ENCODE measurements at regions not wholly inside any gene's neighbourhood (a gene's known extent, or its start where the extent isn't known, plus 50 kb on each side); places are given as distances from the start of the nearest gene placed in this dataset.

DNA sequence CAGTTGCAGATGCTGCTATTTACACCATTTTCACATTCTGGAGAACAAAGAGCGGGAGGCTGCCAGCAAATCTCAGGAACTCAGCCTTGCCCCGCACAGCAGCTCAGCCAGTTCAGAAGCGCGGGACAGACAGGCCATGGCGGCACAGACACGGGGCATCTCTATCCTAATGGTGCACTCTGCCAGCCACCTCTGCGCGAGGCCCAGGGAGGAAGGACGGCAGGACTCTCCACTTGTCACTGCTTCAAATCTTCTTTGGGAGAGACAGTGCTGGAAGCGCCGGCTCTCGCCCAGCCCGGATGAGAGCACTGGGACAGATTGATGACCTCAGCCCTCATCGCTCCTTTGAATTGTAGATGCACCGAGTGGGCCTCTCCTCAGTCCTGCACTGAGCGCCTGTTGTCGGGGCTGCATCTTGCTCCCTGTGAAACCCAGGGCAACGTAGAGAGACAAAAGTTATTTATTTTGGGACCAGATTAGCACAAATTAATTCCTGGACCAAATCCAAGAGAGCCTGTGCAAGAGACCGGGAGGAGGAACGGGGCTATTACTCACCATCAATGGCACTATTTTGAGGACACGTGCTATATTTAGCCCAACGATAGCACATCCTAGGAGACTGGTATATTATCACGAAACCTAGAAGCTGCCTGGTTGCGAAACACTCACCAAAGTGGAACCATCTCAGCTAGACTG, 211.4 kb upstream of the SMIM21 start:
- DNase-seq (ENCODE audit: low spot score), result no peak
- Histone ChIP-seq H3K27me3 (replicated peaks; ENCODE audit: insufficient read depth) (no peaks in the 10 kb centered on the region), H3K9me3 (no peaks in the 10 kb centered on the region), H3K36me3 (no peaks in the 10 kb centered on the region), H3K27ac (no peak overlapping the region), H3K4me1 (ENCODE audit: control insufficient read depth in 1 of 2, low read depth in 2 of 2) (peaks cover 13 to 20% of the 10 kb centered on the region in 2 donors), H3K4me3 (peak overlapping the region; percentile 54)
- ATAC-seq (ENCODE audit: insufficient number of reproducible peaks, low FRiP score, low read depth), result peak; percentile 14
- TF ChIP-seq, protein P1, sequence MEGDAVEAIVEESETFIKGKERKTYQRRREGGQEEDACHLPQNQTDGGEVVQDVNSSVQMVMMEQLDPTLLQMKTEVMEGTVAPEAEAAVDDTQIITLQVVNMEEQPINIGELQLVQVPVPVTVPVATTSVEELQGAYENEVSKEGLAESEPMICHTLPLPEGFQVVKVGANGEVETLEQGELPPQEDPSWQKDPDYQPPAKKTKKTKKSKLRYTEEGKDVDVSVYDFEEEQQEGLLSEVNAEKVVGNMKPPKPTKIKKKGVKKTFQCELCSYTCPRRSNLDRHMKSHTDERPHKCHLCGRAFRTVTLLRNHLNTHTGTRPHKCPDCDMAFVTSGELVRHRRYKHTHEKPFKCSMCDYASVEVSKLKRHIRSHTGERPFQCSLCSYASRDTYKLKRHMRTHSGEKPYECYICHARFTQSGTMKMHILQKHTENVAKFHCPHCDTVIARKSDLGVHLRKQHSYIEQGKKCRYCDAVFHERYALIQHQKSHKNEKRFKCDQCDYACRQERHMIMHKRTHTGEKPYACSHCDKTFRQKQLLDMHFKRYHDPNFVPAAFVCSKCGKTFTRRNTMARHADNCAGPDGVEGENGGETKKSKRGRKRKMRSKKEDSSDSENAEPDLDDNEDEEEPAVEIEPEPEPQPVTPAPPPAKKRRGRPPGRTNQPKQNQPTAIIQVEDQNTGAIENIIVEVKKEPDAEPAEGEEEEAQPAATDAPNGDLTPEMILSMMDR (IDR thresholded peaks at IDR 0.05), result no peak

DNA sequence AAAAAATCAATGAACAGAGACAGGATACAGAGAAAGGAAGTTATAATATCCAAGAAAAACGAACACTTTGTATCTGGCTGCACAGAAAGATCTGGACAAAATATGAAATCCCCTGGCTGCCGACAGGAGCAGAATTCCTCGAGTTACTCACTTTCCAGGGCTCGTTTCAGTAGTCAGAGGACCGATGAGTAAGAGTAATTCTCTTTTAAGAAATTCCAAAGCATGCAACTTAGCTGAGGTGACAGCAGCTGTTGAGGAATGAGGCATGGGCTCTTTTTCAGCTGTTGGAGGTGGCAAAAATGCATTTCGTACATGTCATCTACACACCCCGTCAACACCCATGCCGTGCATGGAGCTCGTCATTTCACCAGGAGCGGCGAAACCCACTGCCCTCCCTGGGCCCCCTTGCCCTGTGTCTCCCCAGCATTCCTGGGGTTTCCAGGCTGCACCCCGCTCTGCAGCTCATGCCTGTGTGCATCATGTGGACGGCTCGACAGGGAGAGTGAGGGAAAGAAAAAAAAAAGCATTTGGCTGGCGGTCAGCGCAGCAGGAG, 210.8 kb upstream of the SMIM21 start:
- Histone ChIP-seq H3K9me3 (no peaks in the 10 kb centered on the region), H3K4me1 (ENCODE audit: control insufficient read depth in 1 of 2, low read depth in 2 of 2) (peaks cover 13 to 20% of the 10 kb centered on the region in 2 donors), H3K4me3 (peak overlapping the region; percentile 54), H3K36me3 (no peaks in the 10 kb centered on the region), H3K27me3 (replicated peaks; ENCODE audit: insufficient read depth) (no peaks in the 10 kb centered on the region), H3K27ac (no peak overlapping the region)
- ATAC-seq (ENCODE audit: insufficient number of reproducible peaks, low FRiP score, low read depth), result no peak
- no peak for DNase-seq (ENCODE audit: low spot score)
- TF ChIP-seq, protein P1 (IDR thresholded peaks at IDR 0.05), result no peak

DNA sequence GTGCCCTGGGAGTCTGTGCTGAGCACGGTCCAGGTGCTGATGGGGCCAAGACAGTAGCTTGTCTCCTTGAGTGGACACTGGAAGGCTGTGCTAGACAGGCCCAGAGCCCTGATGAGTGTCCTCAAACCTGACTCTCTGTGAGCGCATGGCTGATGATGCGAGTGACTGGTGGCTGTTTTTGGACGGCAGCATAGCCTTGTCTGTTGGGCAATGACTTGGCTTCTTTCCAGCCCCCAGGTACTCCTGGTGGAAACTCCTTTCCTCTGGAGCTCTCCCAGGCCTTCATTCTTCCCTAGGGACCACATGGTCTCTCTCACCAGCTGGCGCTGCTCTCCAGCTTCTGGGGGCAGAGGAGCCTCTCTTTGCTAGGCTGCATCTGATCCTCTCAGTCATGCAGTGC, 207.6 kb upstream of the SMIM21 start:
- TF ChIP-seq, protein P1 (IDR thresholded peaks at IDR 0.05), result no peak
- Histone ChIP-seq H3K27me3 (replicated peaks; ENCODE audit: insufficient read depth) (no peaks in the 10 kb centered on the region), H3K4me1 (ENCODE audit: control insufficient read depth in 1 of 2, low read depth in 2 of 2) (peaks cover 13 to 20% of the 10 kb centered on the region in 2 donors), H3K36me3 (no peaks in the 10 kb centered on the region), H3K4me3 (no peak overlapping the region), H3K27ac (no peak overlapping the region), H3K9me3 (no peaks in the 10 kb centered on the region)
- ATAC-seq (ENCODE audit: insufficient number of reproducible peaks, low FRiP score, low read depth) (no peak), DNase-seq (ENCODE audit: low spot score) (no peak)

- ATAC-seq (ENCODE audit: insufficient number of reproducible peaks, low FRiP score, low read depth) (no peak), DNase-seq (ENCODE audit: low spot score) (no peak)
- H3K9me3 ChIP-seq, result no peaks in the 10 kb centered on the region
- no peaks in the 10 kb centered on the region for H3K36me3 ChIP-seq
- no peaks in the 10 kb centered on the region for H3K27me3 ChIP-seq (replicated peaks; ENCODE audit: insufficient read depth)
- no peak overlapping the region for H3K27ac ChIP-seq
- TF ChIP-seq, protein P1 (IDR thresholded peaks at IDR 0.05), result no peak
- H3K4me3 ChIP-seq, result no peak overlapping the region
- no peaks in the 10 kb centered on the region for H3K4me1 ChIP-seq (ENCODE audit: control insufficient read depth in 1 of 2, low read depth in 2 of 2)
These were observed 198.5 kb upstream of the SMIM21 start for GRCh38 chr18:75625966-75626365.

DNA sequence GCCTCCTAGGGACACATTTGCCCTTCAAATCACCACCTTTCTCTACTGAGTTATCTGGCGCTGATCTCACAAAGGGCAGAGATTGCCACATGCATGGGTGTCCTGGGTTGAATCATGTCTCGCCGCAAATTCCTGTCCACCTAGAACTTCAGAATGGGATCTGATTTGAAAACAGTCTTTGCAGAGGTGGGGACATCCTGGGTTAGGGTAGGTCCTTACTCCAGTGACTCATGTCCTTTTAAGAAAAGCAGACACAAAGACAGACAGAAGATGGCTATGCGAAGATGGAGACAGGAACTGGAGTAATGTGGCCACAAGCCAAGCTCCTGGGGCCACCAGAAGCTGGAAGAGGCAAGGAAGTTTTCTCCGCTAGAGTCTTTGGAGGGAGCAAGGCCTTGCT, 197.4 kb upstream of the SMIM21 start:
- ATAC-seq (ENCODE audit: insufficient number of reproducible peaks, low FRiP score, low read depth) (no peak), DNase-seq (ENCODE audit: low spot score) (no peak)
- no peaks in the 10 kb centered on the region for H3K9me3 ChIP-seq
- H3K27me3 ChIP-seq (replicated peaks; ENCODE audit: insufficient read depth), result no peaks in the 10 kb centered on the region
- no peak overlapping the region for H3K27ac ChIP-seq
- TF ChIP-seq, protein P1 (IDR thresholded peaks at IDR 0.05), result no peak
- no peaks in the 10 kb centered on the region for H3K36me3 ChIP-seq
- no peaks in the 10 kb centered on the region for H3K4me1 ChIP-seq (ENCODE audit: control insufficient read depth in 1 of 2, low read depth in 2 of 2)
- H3K4me3 ChIP-seq, result no peak overlapping the region

Measured in thoracic aorta (tissue), 2 donors.